ENCODE measurements at regions not wholly inside any gene's neighbourhood (a gene's known extent, or its start where the extent isn't known, plus 50 kb on each side); places are given as distances from the start of the nearest gene placed in this dataset.

DNA sequence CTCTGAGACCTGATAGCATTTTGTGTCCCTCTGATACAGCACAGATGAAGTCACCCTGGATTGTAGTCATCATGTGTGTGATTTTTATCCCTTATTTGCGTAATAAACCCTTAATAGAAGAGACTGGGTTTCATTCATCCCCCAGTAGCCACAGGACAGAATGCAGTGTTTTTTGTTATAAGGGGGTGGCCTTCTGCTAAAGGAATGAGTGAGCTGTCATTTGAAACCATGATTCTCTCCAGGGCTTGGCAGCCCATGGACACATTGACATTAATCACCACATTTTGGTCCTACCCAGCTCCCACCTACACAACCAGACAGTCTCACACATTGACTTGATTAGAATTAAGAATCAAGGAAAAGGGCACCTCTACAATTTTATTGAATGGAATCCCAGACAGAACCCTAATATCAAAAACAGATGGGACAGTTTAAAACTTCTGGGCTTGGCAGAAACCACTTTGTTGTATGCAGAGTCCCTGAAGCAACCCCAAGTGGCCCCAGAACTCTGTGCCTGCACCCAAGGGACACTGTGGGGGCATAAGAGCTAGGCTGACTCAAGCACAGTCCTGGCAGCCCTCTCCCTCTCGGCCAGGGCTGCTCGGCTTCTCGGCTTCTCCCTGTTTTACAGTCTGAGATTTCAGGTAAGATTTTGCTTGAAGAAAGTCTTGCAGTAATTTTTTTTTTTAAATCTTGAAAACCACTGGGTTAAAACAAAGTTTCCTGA lies 254.0 kb upstream of the SLC14A2 start (continued):
- TF ChIP-seq, protein P1, sequence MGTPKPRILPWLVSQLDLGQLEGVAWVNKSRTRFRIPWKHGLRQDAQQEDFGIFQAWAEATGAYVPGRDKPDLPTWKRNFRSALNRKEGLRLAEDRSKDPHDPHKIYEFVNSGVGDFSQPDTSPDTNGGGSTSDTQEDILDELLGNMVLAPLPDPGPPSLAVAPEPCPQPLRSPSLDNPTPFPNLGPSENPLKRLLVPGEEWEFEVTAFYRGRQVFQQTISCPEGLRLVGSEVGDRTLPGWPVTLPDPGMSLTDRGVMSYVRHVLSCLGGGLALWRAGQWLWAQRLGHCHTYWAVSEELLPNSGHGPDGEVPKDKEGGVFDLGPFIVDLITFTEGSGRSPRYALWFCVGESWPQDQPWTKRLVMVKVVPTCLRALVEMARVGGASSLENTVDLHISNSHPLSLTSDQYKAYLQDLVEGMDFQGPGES (IDR thresholded peaks at IDR 0.05): no peak
- no peak for TF ChIP-seq MEF2A (IDR thresholded peaks at IDR 0.05; ENCODE audit: insufficient read depth, low read depth, low read length)
- TF ChIP-seq MYC (IDR thresholded peaks at IDR 0.05; ENCODE audit: insufficient read depth, insufficient read length, insufficient replicate concordance, low read length, severe bottlenecking): no peak
- TF ChIP-seq MXI1 (IDR thresholded peaks at IDR 0.05; ENCODE audit: low read depth, low read length): no peak

DNA sequence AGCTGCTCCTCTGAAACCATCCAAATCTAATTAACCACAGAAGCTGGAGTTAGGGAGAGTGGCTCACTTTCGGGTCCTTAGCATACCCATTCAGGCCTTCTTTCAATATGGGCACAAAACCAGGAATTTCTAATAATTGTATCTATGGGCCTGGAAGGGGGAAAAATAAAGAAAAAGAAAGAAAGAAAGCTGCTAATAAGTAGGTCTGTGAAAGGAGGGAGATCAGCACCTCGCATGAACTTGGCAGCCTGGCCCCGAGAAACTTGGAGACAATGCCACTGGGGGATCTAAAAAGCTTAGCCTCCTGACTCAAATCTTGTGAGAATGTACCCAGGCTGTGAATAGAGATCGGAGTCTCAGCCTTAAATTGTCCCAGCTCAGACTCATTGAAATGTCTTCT lies 252.1 kb upstream of the SLC14A2 start:
- 22% methylated on average over 4 of the region's 4 CpGs for WGBS (ENCODE audit: insufficient coverage, insufficient replicate concordance, low lambda C conversion rate, missing lambda C conversion rate)
- no peak overlapping the region for H3K4me3 ChIP-seq
- H3K9ac ChIP-seq (ENCODE audit: control insufficient read depth, insufficient read depth, low read length): no peak overlapping the region
- H3K36me3 ChIP-seq (ENCODE audit: control insufficient read depth in 2 of 2, insufficient read depth in 2 of 2, low read length in 1 of 2): no peaks in the 10 kb centered on the region
- H3K4me1 ChIP-seq (ENCODE audit: control insufficient read depth, insufficient read depth, low read length): no peaks in the 10 kb centered on the region
- CTCF ChIA-PET: interaction anchor here (1.3 kb wide), 1 partner anchor 10 kb away, joined by 3 read pairs; no protein-coding TSS in a partner anchor
- DNase-seq (ENCODE audit: low read depth, low spot score) (no peak), ATAC-seq (no peak), FAIRE-seq (no peak)
- no peaks in the 10 kb centered on the region for H3K79me2 ChIP-seq (ENCODE audit: control insufficient read depth, insufficient read depth, low read length)
- SMC1A ChIA-PET (ENCODE audit: uncharacterized antibody, unreplicated experiment): interaction anchor here (1.1 kb wide), 1 partner anchor 9 kb away, joined by 3 read pairs; no protein-coding TSS in a partner anchor
- peaks cover 0 to 3% of the 10 kb centered on the region in 2 experiments; a peak in 2 of 4 replicates for H3K27me3 ChIP-seq (replicated peaks in 1 of 2; ENCODE audit: control insufficient read depth in 2 of 2, insufficient read depth in 2 of 2, low read length in 1 of 2)
- in situ Hi-C loops (cut with MboI) (no loop called here), intact Hi-C loops (cut with micrococcal nuclease; ENCODE audit: unreplicated experiment) (no loop called here)
- POLR2A ChIA-PET: no interaction called here
- H3K4me2 ChIP-seq (ENCODE audit: control insufficient read depth, insufficient read depth): no peak overlapping the region
- no peaks in the 10 kb centered on the region for H4K20me1 ChIP-seq (ENCODE audit: control insufficient read depth, insufficient read depth)
- H3K9me3 ChIP-seq (replicated peaks; ENCODE audit: control insufficient read depth, insufficient read depth, low read length): no peaks in the 10 kb centered on the region
- no peak overlapping the region for H2AFZ ChIP-seq (ENCODE audit: control insufficient read depth, low read depth, low read length)
- no TSS peak for BruUV-seq (replicated peaks)
- no peak overlapping the region for H3K27ac ChIP-seq (ENCODE audit: control insufficient read depth, insufficient read depth)
- RAD21 ChIA-PET (ENCODE audit: unreplicated experiment): no interaction called here
- TF ChIP-seq, protein P2, sequence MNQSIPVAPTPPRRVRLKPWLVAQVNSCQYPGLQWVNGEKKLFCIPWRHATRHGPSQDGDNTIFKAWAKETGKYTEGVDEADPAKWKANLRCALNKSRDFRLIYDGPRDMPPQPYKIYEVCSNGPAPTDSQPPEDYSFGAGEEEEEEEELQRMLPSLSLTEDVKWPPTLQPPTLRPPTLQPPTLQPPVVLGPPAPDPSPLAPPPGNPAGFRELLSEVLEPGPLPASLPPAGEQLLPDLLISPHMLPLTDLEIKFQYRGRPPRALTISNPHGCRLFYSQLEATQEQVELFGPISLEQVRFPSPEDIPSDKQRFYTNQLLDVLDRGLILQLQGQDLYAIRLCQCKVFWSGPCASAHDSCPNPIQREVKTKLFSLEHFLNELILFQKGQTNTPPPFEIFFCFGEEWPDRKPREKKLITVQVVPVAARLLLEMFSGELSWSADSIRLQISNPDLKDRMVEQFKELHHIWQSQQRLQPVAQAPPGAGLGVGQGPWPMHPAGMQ (IDR thresholded peaks at IDR 0.05; ENCODE audit: borderline replicate concordance): no peak
- TF ChIP-seq RUNX3 (IDR thresholded peaks at IDR 0.05; ENCODE audit: low read length) (no peak), PML (IDR thresholded peaks at IDR 0.05; ENCODE audit: low read length) (no peak), MTA3 (IDR thresholded peaks at IDR 0.05; ENCODE audit: borderline replicate concordance, low read length) (no peak), NR2C2 (IDR thresholded peaks at IDR 0.05; ENCODE audit: borderline replicate concordance, control insufficient read depth, insufficient read length, low read depth) (no peak), EGR1 (IDR thresholded peaks at IDR 0.05; ENCODE audit: borderline replicate concordance in 1 of 2, low read depth in 2 of 2, low read length in 2 of 2) (no peak), NFXL1 (IDR thresholded peaks at IDR 0.05; ENCODE audit: borderline replicate concordance) (no peak), TCF3 (IDR thresholded peaks at IDR 0.05; ENCODE audit: borderline replicate concordance, insufficient read depth, low read depth, low read length) (no peak), MEF2B (IDR thresholded peaks at IDR 0.05; ENCODE audit: partially characterized antibody, poor library complexity, severe bottlenecking) (no peak)
- TF ChIP-seq, protein P3, sequence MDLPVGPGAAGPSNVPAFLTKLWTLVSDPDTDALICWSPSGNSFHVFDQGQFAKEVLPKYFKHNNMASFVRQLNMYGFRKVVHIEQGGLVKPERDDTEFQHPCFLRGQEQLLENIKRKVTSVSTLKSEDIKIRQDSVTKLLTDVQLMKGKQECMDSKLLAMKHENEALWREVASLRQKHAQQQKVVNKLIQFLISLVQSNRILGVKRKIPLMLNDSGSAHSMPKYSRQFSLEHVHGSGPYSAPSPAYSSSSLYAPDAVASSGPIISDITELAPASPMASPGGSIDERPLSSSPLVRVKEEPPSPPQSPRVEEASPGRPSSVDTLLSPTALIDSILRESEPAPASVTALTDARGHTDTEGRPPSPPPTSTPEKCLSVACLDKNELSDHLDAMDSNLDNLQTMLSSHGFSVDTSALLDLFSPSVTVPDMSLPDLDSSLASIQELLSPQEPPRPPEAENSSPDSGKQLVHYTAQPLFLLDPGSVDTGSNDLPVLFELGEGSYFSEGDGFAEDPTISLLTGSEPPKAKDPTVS (IDR thresholded peaks at IDR 0.05; ENCODE audit: low read depth, low read length): no peak
- TF ChIP-seq, protein P4, sequence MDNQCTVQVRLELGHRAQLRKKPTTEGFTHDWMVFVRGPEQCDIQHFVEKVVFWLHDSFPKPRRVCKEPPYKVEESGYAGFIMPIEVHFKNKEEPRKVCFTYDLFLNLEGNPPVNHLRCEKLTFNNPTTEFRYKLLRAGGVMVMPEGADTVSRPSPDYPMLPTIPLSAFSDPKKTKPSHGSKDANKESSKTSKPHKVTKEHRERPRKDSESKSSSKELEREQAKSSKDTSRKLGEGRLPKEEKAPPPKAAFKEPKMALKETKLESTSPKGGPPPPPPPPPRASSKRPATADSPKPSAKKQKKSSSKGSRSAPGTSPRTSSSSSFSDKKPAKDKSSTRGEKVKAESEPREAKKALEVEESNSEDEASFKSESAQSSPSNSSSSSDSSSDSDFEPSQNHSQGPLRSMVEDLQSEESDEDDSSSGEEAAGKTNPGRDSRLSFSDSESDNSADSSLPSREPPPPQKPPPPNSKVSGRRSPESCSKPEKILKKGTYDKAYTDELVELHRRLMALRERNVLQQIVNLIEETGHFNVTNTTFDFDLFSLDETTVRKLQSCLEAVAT (IDR thresholded peaks at IDR 0.05): no peak

Measured in GM12878 (cell line).